HTR-8/SVneo (cell line): ENCODE measurements at regions not wholly inside any gene's neighbourhood (a gene's known extent, or its start where the extent isn't known, plus 50 kb on each side); places are given as distances from the start of the nearest gene placed in this dataset.
"Not testable (repeated sequence)": the region's sequence is repeated elsewhere in the genome, so short reads cannot be mapped to it uniquely, and the experiment has no call there.

Experiments
- DNase-seq: peaks from one replicate; pipeline ENCODE4 v3.0.0; 2011; ENCODE audit warnings: low spot score, mixed read lengths; ENCODE audit not compliant: insufficient read length
- FAIRE-seq: peaks from 2 replicates; lab custom pipeline; 2011; peaks lifted over from hg19 to GRCh38; lab: Jason Lieb, UNC

GRCh38 chr9:1880038-1880565 lies 135.0 kb upstream of the SMARCA2 start:
- DNase-seq: no peak
- FAIRE-seq: no peak

DNA sequence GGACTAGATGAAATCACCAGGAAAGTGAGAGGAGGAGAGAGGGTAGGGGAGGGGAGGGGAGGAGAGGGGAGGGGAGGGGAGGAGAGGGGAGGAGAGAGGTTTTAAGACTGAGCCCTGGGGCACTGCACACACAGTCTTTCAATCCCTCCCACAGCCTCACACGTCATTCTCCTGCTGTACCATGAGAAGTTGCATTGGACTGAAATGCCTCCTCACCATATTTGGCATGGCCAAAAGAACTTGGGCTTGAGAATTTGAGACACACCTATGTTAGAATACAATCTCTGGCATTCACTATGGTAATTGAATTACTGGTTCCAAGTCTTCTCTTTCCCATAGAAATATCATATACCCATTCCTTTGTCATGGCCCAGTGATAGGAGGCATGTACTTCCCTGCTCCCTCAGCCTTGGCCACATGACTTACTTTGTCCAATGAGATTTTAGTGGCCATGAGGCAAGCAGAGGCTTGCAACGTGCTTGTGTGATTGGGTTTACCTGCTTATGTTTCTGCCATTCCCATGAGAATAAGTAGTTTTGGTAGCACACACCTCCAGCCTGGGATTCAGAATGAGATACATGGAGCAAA lies 133.3 kb upstream of the SMARCA2 start:
- DNase-seq: no peak
- FAIRE-seq: no peak

DNA sequence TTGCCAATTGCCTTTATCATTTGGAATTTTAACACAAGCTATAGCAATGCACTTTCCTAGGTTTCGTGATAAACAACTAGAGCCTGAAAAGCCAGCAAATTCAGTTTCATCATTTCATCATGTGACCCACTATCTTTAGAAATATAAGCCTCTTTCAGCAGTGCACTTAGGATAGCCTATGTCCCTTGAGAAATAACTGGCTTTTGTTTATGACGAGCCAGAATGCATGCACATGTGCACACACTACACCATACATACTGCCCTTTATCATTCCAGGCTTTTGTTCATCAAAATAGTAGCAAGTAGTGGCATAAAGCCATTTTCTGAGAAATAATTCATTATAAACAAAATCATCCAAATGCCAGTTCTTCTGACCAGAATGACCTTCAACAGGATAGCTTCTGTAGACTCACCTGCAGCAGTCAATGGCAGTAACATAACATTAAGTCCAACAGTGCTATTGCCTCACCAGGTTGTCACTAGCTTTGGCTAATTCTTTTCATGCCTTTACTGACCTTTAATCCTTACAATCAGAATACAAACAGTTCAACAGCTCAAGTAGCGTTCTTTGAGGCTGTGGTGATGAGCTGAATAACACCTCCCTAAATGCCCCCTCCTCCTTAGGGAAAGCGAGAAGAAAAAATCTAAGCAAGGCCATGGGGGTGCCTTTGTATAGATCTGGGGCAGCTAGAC lies 132.3 kb upstream of the SMARCA2 start:
- DNase-seq: no peak
- FAIRE-seq: no peak

GRCh38 chr9:1890201-1890600 lies 124.9 kb upstream of the SMARCA2 start:
- FAIRE-seq (no peak), DNase-seq (no peak)

DNA sequence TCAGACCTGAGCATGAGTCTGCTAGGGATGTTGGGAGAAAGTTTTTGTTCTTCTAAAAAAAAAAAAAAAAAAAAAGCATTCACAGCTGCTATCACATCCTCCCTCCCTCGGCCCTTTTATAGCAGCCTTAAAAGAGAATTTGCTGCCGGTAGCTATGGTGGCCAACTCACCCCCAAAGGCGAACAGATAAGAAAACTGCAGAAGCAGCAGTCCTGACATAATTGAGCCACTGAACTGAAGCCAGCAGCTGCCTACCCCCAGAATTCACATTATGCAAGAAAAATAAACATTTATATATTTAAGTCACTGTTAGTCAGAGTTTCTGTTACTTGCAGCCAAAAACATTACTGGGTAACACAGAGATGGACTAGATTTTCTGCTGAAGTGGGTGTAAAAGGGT lies 124.3 kb upstream of the SMARCA2 start:
- DNase-seq (no peak), FAIRE-seq (no peak)

DNA sequence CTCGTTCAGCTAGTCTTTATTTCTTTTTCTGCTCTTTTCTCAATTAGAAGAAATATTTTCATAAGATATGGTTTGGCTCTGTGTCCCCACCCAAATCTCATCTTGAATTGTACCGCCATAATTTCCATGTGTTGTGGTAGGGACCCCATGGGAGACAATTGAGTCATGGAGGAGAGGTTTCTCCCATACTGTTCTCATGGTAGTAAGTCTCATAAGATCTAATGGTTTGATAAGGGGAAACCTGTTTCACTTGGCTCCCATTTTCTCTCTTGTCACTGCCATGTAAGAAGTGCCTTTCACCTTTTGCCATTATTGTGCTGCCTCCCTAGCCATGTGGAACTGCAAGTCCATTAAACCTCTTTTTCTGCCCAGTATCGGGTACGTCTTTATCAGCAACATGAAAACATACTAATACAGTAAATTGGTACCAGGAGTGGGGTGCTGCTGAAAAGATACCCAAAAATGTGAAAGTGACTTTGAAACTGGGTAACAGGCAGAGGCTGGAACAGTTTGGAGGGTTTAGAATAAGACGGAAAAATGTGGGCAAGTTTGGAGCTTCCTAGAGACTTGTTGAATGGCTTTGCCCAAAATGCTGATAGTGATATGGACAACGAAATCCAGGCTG lies 112.0 kb upstream of the SMARCA2 start:
- FAIRE-seq, DNase-seq: not testable (repeated sequence)

DNA sequence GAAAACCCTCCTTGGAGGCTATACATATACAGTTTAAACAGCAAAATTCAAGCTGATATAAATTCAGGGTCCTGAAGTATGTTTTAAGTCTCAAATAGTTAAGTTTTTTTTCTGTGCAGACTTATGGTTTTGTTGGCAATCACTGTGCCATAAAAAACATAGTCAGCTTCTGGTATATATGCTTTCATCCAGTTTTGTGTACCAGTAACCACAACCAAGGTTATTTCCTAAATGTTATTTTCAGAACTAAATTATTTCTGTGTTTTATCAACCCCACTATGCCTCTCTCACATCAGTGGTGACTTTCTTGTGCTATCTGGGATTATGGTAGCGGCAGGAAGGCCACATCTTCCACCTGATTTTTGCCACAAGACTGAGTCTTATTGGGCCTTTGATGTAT lies 107.7 kb upstream of the SMARCA2 start:
- DNase-seq (no peak), FAIRE-seq (no peak)

DNA sequence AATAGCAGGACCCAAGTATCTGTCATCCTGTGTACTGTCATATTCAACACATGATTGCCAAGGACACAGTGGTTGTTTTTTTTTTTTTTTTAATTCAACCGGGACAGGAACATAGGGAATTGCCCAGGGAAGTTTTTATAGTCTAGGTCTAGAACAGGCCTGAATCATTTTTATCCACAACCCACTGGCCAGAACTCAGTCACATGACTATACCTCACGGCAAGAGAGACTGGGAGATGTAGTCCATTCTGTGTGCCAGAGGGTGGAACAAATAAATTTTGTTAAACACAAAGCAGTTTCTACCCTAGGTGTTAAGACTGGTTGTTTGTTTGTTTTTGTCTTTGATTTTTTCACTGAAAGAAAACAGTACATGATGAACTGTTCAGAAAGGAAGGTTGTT lies 105.8 kb upstream of the SMARCA2 start:
- FAIRE-seq (no peak), DNase-seq (no peak)

- no peak for DNase-seq
- FAIRE-seq: no peak
These were observed 104.8 kb upstream of the SMARCA2 start for GRCh38 chr9:1910269-1910811.

DNA sequence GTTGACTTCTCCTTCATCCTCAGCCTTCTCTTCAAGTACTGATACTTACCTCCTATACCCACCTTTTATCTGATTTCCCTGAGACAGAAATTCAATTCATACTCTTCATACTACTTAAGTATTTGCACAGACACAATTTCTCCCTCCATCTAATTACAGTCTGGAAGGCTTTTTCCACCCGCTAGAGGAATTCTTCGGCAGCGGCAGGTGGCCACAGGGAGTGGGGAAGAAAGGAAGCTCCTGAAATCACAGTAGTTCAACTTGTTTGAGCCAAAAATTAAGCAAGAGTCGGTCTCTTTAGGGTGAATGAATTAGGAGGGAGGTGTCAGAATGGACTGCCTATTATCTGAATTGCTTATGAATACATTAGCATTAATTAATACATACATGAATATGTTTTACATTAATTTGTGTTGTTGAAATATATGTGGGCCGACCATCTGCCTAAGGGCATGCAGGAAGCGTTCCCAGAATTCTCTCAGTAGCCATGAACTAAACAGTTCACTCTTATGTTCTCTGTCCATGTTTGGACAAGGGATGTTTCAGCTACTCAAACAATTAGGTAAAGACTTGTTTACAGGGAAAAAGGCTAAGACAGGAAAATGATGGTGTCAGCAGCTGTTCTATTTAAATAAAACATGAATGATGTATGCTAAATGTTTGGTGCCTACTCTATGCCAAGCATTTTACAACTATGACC lies 101.4 kb upstream of the SMARCA2 start:
- FAIRE-seq (no peak), DNase-seq (no peak)

- DNase-seq (no peak), FAIRE-seq (no peak)
These were observed 99.1 kb upstream of the SMARCA2 start for GRCh38 chr9:1916095-1916494.

- no peak for FAIRE-seq
- DNase-seq: no peak
These were observed 98.5 kb upstream of the SMARCA2 start for GRCh38 chr9:1916655-1917054.

DNA sequence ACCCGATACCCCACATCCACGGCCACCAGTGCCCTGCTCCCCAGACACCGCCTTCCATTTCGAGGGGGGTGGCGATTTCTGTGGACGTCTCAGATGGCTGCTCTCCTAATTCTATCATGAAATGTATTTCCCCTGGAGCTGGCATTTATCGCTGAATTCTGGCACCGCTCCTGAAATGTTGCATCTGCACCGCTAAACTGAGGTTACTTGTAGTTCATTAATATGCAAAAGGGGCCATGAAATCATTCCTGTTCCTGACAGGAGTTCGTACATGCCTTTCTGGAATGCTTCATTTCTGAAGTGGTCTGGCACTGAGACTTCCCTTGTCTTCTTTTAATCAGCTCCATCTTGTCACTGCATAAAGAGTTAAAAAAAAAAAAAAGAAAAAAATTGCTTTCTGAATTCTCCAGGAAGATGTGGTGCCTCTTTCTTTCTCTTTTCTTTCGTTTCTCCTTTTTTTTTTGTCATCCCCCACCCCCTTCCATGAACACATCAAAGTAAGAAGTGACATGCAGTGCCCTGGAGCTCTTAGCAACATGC lies 97.7 kb upstream of the SMARCA2 start:
- DNase-seq (no peak), FAIRE-seq (no peak)

DNA sequence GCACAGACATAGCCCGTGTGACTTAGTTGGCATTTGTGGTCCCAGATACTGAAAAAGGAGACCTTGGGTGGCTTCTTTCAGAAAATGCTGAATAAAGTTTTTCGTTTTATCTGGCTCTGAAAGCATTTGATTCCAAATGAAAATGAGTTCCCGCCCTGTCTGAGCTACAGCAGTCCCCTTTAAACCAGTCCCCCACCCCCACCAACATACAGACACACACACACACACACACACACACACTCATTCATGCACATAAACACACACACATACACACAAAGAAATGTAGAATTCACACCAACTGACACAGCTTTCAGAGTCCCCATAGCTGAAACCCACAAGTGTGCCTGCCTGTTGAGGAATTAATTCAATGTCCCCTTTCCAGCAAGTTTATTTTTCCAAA lies 97.0 kb upstream of the SMARCA2 start:
- DNase-seq (no peak), FAIRE-seq (no peak)

- FAIRE-seq: no peak
These were observed 96.5 kb upstream of the SMARCA2 start for GRCh38 chr9:1918622-1919021.

DNA sequence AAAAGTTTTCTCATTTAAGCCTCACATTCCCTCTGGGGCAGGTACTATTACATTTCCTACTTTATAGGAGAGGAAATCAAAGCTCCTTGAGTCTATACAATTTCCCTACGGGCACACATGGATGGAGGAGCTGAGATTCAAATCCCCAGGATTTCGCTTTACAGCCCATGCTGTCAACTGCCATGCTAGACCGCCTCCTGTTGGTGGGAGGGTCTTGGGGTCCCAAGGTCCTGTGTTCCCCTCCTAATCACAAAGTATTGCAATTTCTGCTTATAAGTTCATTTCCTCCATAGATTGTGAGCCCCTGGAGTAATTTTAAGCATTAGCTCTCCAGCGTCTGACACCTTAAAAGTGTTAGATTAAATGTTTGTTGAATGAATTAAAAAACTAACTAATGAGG lies 95.9 kb upstream of the SMARCA2 start:
- DNase-seq (no peak), FAIRE-seq (no peak)

More at GRCh38 chr9:1918622-1919021, 96.5 kb upstream of the SMARCA2 start:
- DNase-seq: no peak

GRCh38 chr9:1920386-1920785 lies 94.8 kb upstream of the SMARCA2 start:
- FAIRE-seq: no peak
- DNase-seq: no peak

- DNase-seq: no peak
- no peak for FAIRE-seq
These were observed 93.1 kb upstream of the SMARCA2 start for GRCh38 chr9:1922026-1922425.

GRCh38 chr9:1927546-1927945 lies 87.6 kb upstream of the SMARCA2 start:
- FAIRE-seq (no peak), DNase-seq (no peak)

DNA sequence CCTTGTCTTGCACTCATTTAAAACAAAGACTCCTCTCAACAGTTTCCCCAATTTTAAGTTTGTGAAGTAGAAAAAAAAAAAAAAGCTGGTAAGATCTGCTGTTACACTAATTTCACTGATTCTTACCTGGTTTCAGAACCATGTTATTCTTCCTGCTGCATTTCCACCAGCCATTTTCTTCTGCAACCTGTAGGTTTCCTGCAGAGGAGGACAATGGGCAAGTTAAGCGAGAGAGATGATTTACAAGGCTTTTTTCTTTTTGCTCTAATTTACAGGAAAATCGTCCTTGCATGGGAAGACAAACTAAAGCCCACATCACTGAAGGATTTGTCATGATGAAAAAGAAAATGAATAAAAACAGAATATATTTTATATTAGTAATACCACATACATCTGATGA lies 86.0 kb upstream of the SMARCA2 start:
- FAIRE-seq: no peak

More for the DNA sequence above, 86.0 kb upstream of the SMARCA2 start:
- DNase-seq: no peak
